H54 (cell line): ENCODE measurements at regions not wholly inside any gene's neighbourhood (a gene's known extent, or its start where the extent isn't known, plus 50 kb on each side); places are given as distances from the start of the nearest gene placed in this dataset.
"Not testable (repeated sequence)": the region's sequence is repeated elsewhere in the genome, so short reads cannot be mapped to it uniquely, and the experiment has no call there.

ENCODE experiments used
- DNase-seq: peaks from one replicate; pipeline ENCODE4 v3.0.0; 2011; ENCODE audit warnings: low spot score, mixed read lengths; ENCODE audit not compliant: insufficient read length
- FAIRE-seq: peaks from 3 replicates; lab custom pipeline; 2011; peaks lifted over from hg19 to GRCh38; lab: Jason Lieb, UNC
- POLR2A ChIP-seq: IDR thresholded peaks from 2 replicates; pipeline ENCODE4 v1.6.1; 2011; ENCODE audit warnings: low read depth, mild to moderate bottlenecking, low read length

- TF ChIP-seq POLR2A, result no peak
- DNase-seq, result no peak
- FAIRE-seq, result no peak
Measured at GRCh38 chr13:89153941-89154340, 1482.8 kb downstream of the SLITRK5 start.

- no peak for FAIRE-seq
- no peak for TF ChIP-seq POLR2A
- no peak for DNase-seq
Measured at GRCh38 chr13:89163096-89163495, 1491.9 kb downstream of the SLITRK5 start.

- no peak for TF ChIP-seq POLR2A
- no peak for DNase-seq
- FAIRE-seq, result no peak
Measured at GRCh38 chr13:89165685-89166084, 1494.5 kb downstream of the SLITRK5 start.

- DNase-seq, result no peak
- no peak for TF ChIP-seq POLR2A
- peak; percentile 78 for FAIRE-seq
Measured at GRCh38 chr13:89169951-89170350, 1498.8 kb downstream of the SLITRK5 start.

- no peak for TF ChIP-seq POLR2A
- no peak for DNase-seq
- no peak for FAIRE-seq
Measured at GRCh38 chr13:89181041-89181440, 1509.9 kb downstream of the SLITRK5 start.

GRCh38 chr13:89199138-89199537 lies 1528.0 kb downstream of the SLITRK5 start:
- no peak for TF ChIP-seq POLR2A
- FAIRE-seq (peak; percentile 58), DNase-seq (no peak)

- FAIRE-seq (no peak), DNase-seq (no peak)
- no peak for TF ChIP-seq POLR2A
Measured at GRCh38 chr13:89204435-89204834, 1533.3 kb downstream of the SLITRK5 start.

- FAIRE-seq (peak; percentile 81), DNase-seq (no peak)
- no peak for TF ChIP-seq POLR2A
Measured at GRCh38 chr13:89205856-89206520, 1534.8 kb downstream of the SLITRK5 start.

GRCh38 chr13:89212186-89212585 lies 1541.0 kb downstream of the SLITRK5 start:
- TF ChIP-seq POLR2A, result no peak
- DNase-seq (no peak), FAIRE-seq (no peak)

- TF ChIP-seq POLR2A, result no peak
- no peak for DNase-seq
- FAIRE-seq, result peak; percentile 27
Measured at GRCh38 chr13:89214185-89214584, 1543.0 kb downstream of the SLITRK5 start.

- not testable (repeated sequence) for DNase-seq, FAIRE-seq
Measured at GRCh38 chr13:89215319-89215718, 1544.1 kb downstream of the SLITRK5 start.

- FAIRE-seq, result no peak
- no peak for DNase-seq
- no peak for TF ChIP-seq POLR2A
Measured at GRCh38 chr13:89217813-89218212, 1546.6 kb downstream of the SLITRK5 start.

- FAIRE-seq, result no peak
- DNase-seq, result no peak
- no peak for TF ChIP-seq POLR2A
Measured at GRCh38 chr13:89221557-89222158, 1550.5 kb downstream of the SLITRK5 start.

- peak; percentile 72 for FAIRE-seq
- TF ChIP-seq POLR2A, result no peak
- no peak for DNase-seq
Measured at GRCh38 chr13:89227356-89227755, 1556.2 kb downstream of the SLITRK5 start.

GRCh38 chr13:89238496-89238895 lies 1567.3 kb downstream of the SLITRK5 start:
- DNase-seq (no peak), FAIRE-seq (no peak)
- TF ChIP-seq POLR2A, result no peak
